DLD1 (cell line): ENCODE measurements at regions not wholly inside any gene's neighbourhood (a gene's known extent, or its start where the extent isn't known, plus 50 kb on each side); places are given as distances from the start of the nearest gene placed in this dataset.
"Not testable (repeated sequence)": the region's sequence is repeated elsewhere in the genome, so short reads cannot be mapped to it uniquely, and the experiment has no call there.

ENCODE experiments used
- in situ Hi-C: cut with HindIII; loops from 2 replicates; pipeline ENCODE4 v1.10.0; 2017; ENCODE audit warnings: low sequenced_read_pairs

DNA sequence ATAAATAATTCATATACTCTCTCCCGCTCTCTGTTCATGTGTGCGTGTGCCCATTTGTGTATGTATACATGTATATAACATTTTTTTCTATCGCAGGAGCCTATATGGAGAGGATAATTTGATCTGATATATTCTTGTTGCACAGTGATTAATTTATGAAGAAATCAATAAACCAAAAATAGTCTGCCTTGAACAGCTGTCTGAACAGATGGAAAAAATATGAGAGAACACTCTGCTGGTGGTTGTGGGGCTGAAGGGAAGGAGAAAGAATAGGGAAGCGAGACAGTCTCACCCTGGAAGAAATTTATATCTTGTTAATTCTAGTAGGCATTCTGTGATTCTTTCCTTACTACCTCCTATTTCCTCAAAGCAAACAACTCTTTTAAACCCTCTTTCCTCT is 96.6 kb upstream of the B3GAT2 start:
- in situ Hi-C loops, result no loop called here

GRCh38 chr6:71056656-71057055 is 99.8 kb upstream of the B3GAT2 start:
- in situ Hi-C loops, result no loop called here

DNA sequence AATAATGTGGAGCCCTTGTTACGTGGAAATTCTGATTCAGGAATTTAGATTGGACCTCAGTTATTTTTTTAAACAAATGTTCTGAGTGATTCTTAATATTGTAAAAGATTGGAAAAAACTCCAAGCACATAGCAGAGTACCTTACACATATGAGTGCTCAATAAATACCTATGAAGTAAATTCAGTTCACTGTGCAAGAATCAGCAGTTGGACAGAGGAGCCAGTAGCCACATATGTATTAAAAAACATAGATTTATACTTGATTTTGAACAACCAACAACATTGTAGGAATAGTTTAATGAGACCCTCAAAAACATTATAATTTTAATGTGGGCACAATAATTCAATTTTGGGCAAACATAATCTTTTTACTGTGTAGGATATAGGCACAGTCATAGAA is 109.3 kb upstream of the B3GAT2 start:
- in situ Hi-C loops, result no loop called here

GRCh38 chr6:71067816-71068215 is 111.0 kb upstream of the B3GAT2 start:
- in situ Hi-C loops, result no loop called here

DNA sequence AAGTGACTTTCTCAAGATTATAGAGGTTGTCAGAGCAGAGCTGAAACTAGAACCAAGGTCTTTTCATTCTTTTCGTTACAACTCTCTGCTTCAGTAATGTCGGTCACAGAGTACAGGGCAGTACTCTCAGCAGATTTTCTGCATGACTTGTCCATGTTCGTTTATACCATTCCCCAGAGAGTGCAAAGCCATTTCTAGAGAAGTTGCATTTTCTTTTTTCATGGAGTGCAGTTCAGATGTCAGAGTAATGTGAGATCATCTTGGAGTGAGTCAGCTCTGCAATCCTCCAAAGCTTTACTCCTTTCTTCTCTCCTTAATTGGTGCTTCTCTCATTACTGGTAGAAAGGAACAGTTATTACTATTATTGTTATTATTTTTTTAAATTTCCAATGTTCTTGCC is 115.6 kb upstream of the B3GAT2 start:
- in situ Hi-C loops, result no loop called here

- in situ Hi-C loops, result no loop called here
These were observed 120.8 kb upstream of the B3GAT2 start for GRCh38 chr6:71077655-71078054.

GRCh38 chr6:71079677-71080076 is 122.8 kb upstream of the B3GAT2 start:
- in situ Hi-C loops, result no loop called here

- in situ Hi-C loops, result no loop called here
These were observed 123.3 kb upstream of the B3GAT2 start for GRCh38 chr6:71080133-71080532.

DNA sequence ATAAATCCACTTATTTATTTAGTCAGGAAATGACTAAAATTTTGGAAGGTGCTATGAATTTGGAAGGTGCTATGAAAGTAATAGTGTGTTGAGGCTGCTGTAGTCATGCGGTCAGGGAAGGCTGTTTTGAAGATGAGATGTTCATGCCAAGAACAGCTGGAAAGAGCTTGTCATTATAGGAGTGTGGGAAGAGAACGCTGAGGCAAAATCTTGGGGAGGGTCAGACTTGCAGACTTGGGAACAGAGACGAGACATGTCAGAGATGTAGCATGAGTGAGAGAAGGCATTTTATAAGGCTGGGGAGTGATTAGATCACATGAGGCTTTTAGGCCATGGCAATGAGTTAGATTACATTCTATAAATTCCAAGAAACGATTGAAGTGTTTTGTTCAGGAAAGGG is 124.0 kb upstream of the B3GAT2 start:
- in situ Hi-C loops, result no loop called here

DNA sequence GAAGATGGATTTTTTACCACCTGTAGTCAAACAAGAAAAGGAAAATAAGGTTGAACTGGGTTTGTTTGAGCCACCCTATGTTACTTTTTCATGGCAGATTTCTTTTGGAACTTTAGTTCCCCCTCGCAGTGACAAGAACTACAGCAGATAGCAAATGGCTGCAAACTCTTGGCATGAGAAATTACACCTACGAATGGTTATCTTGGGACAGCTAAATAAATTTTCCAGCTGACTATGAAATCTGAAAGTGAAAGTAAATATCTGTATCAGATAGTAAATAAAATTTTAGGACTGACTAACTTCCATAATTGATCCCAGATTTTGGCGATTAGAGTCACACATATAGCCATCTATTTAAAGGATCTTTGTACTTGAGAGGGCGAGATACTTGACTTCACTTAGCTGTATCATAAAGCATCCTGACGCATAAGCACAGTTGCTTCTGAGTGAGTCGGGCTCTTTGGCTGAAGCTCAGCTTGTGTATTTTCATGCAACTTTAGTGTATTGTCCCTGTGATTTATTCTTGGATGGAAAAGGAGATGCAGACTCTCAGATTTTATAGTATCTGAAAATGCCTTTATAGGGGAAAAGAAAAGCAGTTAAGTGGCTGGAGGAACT is 125.3 kb upstream of the B3GAT2 start:
- in situ Hi-C loops, result no loop called here

DNA sequence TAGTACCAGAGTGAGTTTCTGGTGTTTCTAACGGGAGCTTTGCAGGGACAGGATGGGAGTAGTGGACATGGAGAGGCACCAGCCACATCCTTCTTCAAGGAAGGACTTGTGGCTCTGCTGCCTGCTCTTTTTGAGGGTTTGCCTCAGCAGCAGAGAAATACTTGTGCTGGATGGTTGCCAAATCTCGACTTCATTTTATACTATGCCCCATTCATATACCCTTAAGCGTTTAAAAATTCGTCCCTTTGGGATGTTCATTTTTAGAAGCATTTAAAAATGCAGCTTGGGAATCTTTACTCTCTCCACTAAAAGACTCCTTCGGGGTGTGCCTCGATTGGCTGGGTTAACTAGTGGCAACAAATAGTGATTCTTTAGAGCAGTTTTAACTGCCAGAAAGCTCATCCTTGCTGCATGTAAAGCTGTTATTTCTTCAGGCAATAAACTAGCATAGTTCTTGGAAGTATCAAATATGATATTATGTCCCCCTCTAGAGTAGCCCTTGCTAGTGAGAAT is 126.5 kb upstream of the B3GAT2 start:
- in situ Hi-C loops, result no loop called here

DNA sequence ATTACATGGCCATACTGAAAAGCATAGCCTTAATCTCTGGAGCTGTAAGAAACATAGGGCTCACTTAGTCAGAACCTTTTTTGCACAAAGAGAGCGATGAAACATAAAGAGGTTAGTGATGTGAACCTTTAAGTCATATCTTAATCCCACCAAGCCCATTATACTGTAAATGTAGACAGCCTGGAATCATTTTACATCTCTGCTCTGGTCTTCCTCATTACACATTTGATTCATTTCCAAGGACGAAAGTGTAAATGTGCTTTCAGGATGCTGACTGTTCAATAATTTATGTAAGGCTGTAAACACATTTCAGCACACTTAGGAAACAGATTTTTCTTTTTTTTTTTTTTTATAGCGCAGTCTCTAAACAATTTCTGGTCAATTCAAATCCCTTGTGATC is 131.3 kb upstream of the B3GAT2 start:
- in situ Hi-C loops, result no loop called here

- in situ Hi-C loops, result no loop called here
These were observed 133.4 kb upstream of the B3GAT2 start for GRCh38 chr6:71090217-71090616.

GRCh38 chr6:71091167-71091566 is 134.3 kb upstream of the B3GAT2 start:
- in situ Hi-C loops, result no loop called here

DNA sequence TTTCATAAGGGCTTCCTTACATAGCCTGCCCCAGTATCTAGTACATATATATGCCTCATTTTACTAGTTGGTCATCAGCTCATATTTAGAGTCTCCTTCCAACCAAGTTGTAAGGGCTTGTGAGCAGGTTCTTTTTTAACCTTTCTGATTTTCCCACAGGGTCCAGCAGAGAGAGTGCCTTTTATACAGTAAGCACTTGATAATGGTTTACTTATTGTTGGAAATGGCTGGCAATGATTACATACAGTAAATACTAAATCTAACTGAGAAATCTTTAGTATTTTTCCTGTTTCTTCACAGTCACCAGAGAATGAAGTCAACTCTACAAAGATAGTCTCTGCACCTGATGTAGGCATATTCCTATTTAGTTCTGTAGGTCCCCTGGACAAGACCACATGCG is 135.1 kb upstream of the B3GAT2 start:
- in situ Hi-C loops, result no loop called here

DNA sequence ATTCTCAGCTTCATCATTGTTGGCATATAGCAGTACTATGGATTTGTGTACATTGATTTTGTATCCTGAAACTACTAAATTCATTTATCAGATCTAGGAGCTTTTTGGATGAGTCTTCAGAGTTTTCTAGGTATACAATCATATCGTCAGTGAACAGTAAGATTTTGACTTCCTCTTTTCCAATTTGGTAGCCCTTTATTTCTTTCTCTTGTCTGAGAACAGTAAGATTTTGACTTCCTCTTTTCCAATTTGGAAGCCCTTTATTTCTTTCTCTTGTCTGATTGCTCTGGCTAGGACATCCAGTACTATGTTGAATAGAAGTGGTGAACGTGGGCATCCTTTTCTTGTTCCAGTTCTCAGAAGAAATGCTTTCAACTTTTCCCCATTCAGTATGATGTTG is 140.4 kb upstream of the B3GAT2 start:
- in situ Hi-C loops, result not testable (repeated sequence)

DNA sequence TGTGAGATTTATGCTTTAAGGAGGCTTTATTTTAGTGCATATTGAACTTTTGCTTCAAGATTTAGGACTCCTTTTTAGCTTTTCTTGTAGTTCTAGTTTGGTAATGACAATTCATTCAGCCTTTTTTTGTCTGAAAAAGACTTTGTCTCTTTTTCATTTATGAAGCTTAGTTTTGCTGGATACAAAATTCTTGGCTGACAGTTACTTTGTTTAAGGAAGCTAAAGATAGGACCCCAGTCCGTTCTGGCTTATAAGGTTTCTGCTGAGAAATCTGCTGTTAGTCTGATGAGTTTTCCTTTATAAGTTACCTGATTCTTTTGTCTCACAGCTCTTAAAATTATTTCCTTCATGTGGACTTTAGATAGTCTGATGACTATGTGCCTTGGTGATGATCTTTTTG is 142.8 kb upstream of the B3GAT2 start:
- in situ Hi-C loops, result no loop called here

GRCh38 chr6:71103130-71103529 is 146.3 kb upstream of the B3GAT2 start:
- in situ Hi-C loops, result no loop called here

- in situ Hi-C loops, result no loop called here
These were observed 146.8 kb upstream of the B3GAT2 start for GRCh38 chr6:71103641-71104040.

DNA sequence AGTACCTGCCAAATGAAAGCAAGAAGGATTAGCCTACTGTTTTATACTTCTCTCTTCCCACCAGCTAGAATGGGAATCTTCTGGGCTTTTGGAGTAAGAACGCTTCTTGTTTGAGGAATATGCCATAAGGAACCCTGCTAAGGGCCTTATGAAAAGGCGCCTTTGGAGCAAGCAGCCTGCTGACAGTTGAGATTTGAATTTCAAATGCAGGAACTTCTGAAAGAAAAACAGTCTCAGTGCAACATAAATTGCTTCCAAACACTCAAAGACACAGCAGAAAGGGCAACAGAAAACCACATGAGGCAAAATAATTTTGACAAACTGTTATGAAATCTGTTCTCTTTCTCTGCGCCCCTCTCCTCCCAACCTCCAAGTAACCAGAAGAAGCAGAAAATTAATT is 149.4 kb upstream of the B3GAT2 start:
- in situ Hi-C loops, result no loop called here

DNA sequence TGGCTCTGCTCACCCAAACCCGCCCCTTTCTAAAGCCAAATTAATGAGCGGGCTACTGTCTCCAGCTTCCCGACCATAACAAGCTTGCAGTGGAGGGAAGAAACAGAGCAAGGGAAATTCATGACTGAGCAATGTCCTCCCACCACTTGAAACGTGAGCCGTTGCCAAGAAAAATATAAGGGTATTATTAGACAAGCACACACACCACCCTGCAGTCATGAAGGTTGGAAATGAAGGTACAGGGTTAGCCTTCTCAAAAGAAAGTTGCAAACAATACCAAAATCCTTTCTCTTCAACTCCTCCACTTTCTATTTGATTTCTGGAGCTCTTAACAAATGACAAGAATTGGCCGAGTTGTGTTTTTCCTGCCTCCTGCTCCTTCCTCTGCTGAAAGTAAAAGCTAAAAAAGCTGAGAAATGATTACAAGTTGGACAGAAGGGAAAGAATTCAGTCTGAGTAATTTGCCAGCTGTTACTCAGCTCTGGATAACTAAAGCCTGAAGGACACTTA is 151.1 kb upstream of the B3GAT2 start:
- in situ Hi-C loops, result no loop called here

GRCh38 chr6:71114544-71114943 is 157.7 kb upstream of the B3GAT2 start:
- in situ Hi-C loops, result no loop called here

DNA sequence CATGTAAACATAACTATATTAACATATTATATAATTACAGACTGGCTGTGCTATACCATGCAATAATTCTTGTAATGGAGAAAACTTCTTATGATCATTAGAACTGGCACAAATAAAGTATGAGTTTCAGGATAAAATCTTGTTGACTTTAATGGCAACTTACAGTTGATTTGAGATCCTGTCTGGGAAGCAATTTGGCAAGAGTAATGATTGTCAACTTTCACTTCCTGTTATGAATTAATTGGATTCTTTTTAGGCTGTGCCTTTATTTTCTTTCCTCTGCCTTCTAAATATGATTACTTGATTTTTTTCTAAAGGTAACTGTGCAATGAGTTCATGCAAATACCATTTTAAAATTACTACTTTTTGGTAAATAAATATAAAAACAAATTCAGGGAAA is 158.1 kb upstream of the B3GAT2 start:
- in situ Hi-C loops, result no loop called here
